ENCODE measurements at regions not wholly inside any gene's neighbourhood (a gene's known extent, or its start where the extent isn't known, plus 50 kb on each side); places are given as distances from the start of the nearest gene placed in this dataset.

- Histone ChIP-seq H3K4me1 (ENCODE audit: control insufficient read depth in 1 of 2, insufficient read depth in 2 of 2, low read length in 2 of 2) (no peaks in the 10 kb centered on the region), H3K36me3 (ENCODE audit: control insufficient read depth in 1 of 2, insufficient read depth in 2 of 2, low read length in 2 of 2) (no peaks in the 10 kb centered on the region), H3K9me3 (ENCODE audit: control insufficient read depth in 1 of 2, insufficient read depth in 1 of 2, low read depth in 1 of 2, low read length in 2 of 2) (no peaks in the 10 kb centered on the region), H3K9ac (ENCODE audit: low read length) (no peak overlapping the region), H2AFZ (ENCODE audit: low read depth, low read length, poor library complexity, severe bottlenecking) (no peak overlapping the region), H3K4me2 (ENCODE audit: low read length) (no peak overlapping the region), H3K4me3 (replicated peaks in 1 of 2; ENCODE audit: low read depth in 1 of 2, low read length in 2 of 2) (no peak overlapping the region), H3K27ac (ENCODE audit: low read depth, low read length) (no peak overlapping the region), H3K9me2 (ENCODE audit: insufficient read depth) (no peaks in the 10 kb centered on the region), H4K20me1 (ENCODE audit: insufficient read depth) (no peaks in the 10 kb centered on the region), H3K79me2 (ENCODE audit: insufficient read depth, low read length) (no peaks in the 10 kb centered on the region), H3K27me3 (ENCODE audit: insufficient read depth, low read length) (no peaks in the 10 kb centered on the region)
- ChIA-PET CTCF (no interaction called here), POLR2A (no interaction called here), RAD21 (ENCODE audit: low non-redundant PET in 1 of 2, low total read pairs in 2 of 2, uncharacterized antibody in 2 of 2, unreplicated experiment in 2 of 2) (no interaction called here)
- intact Hi-C loops (cut with micrococcal nuclease) = no loop called here
- ATAC-seq = no peak
- no TSS peak for BruUV-seq (replicated peaks)
- no peak for DNase-seq (ENCODE audit: low read depth, low spot score)
- TF ChIP-seq CEBPB (IDR thresholded peaks at IDR 0.05; ENCODE audit: low read depth) (no peak), ATF3 (IDR thresholded peaks at IDR 0.05) (no peak), EGR1 (IDR thresholded peaks at IDR 0.05; ENCODE audit: low read depth) (no peak), EZH2phosphoT487 (IDR thresholded peaks at IDR 0.05; ENCODE audit: borderline replicate concordance) (no peak), JUND (IDR thresholded peaks at IDR 0.05) (no peak), ZFX (IDR thresholded peaks at IDR 0.05) (no peak), SP1 (IDR thresholded peaks at IDR 0.05; ENCODE audit: low read depth) (no peak)
- TF ChIP-seq, protein P1, sequence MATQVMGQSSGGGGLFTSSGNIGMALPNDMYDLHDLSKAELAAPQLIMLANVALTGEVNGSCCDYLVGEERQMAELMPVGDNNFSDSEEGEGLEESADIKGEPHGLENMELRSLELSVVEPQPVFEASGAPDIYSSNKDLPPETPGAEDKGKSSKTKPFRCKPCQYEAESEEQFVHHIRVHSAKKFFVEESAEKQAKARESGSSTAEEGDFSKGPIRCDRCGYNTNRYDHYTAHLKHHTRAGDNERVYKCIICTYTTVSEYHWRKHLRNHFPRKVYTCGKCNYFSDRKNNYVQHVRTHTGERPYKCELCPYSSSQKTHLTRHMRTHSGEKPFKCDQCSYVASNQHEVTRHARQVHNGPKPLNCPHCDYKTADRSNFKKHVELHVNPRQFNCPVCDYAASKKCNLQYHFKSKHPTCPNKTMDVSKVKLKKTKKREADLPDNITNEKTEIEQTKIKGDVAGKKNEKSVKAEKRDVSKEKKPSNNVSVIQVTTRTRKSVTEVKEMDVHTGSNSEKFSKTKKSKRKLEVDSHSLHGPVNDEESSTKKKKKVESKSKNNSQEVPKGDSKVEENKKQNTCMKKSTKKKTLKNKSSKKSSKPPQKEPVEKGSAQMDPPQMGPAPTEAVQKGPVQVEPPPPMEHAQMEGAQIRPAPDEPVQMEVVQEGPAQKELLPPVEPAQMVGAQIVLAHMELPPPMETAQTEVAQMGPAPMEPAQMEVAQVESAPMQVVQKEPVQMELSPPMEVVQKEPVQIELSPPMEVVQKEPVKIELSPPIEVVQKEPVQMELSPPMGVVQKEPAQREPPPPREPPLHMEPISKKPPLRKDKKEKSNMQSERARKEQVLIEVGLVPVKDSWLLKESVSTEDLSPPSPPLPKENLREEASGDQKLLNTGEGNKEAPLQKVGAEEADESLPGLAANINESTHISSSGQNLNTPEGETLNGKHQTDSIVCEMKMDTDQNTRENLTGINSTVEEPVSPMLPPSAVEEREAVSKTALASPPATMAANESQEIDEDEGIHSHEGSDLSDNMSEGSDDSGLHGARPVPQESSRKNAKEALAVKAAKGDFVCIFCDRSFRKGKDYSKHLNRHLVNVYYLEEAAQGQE (IDR thresholded peaks at IDR 0.05; ENCODE audit: low read depth) = no peak
- TF ChIP-seq, protein P2, sequence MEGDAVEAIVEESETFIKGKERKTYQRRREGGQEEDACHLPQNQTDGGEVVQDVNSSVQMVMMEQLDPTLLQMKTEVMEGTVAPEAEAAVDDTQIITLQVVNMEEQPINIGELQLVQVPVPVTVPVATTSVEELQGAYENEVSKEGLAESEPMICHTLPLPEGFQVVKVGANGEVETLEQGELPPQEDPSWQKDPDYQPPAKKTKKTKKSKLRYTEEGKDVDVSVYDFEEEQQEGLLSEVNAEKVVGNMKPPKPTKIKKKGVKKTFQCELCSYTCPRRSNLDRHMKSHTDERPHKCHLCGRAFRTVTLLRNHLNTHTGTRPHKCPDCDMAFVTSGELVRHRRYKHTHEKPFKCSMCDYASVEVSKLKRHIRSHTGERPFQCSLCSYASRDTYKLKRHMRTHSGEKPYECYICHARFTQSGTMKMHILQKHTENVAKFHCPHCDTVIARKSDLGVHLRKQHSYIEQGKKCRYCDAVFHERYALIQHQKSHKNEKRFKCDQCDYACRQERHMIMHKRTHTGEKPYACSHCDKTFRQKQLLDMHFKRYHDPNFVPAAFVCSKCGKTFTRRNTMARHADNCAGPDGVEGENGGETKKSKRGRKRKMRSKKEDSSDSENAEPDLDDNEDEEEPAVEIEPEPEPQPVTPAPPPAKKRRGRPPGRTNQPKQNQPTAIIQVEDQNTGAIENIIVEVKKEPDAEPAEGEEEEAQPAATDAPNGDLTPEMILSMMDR (IDR thresholded peaks at IDR 0.05 in 2 of 3, conservative IDR thresholded peaks at IDR 0.05 in 1 of 3; ENCODE audit: borderline replicate concordance in 1 of 3, insufficient read depth in 1 of 3, low read depth in 2 of 3, low read length in 2 of 3) = no peak
Measured at GRCh38 chr4:134337574-134337973, 136.0 kb upstream of the PABPC4L start.

Data from HCT116 (cell line).